Right lobe of liver (tissue), 6 donors: ENCODE measurements at regions not wholly inside any gene's neighbourhood (a gene's known extent, or its start where the extent isn't known, plus 50 kb on each side); places are given as distances from the start of the nearest gene placed in this dataset.

Experiments used
- ATAC-seq, 4 donors: fragments of 200-7000 bp; cut with Tn5 transposase; one replicate each; pipeline ENCODE4 v1.9.1; 2020; ENCODE audit warnings: mild to moderate bottlenecking in 4 of 4, moderate library complexity in 4 of 4
- DNase-seq, 3 donors: peaks; one replicate each; pipeline ENCODE4 v3.0.0-alpha.2; 2020
- H3K27ac ChIP-seq, 3 donors: fragments of 200-600 bp; one replicate each; pipeline ENCODE4 v1.8.0; 2022
- H3K27me3 ChIP-seq, 2 donors: fragments of 200-600 bp; one replicate each; pipeline ENCODE4 v1.8.0; 2022
- H3K36me3 ChIP-seq, 4 donors: fragments of 200-600 bp; sonication (generic) in 1 of 4; one replicate each; pipeline versions ENCODE4 v1.5.1 to v1.8.0; 2017 to 2022; ENCODE audit warnings: control low read depth in 1 of 4
- H3K4me1 ChIP-seq, 4 donors: fragments of 200-600 bp; sonication (generic) in 1 of 4; one replicate each; pipeline versions ENCODE4 v1.5.1 to v1.8.0; 2017 to 2022; ENCODE audit warnings: control low read depth in 1 of 4
- H3K4me3 ChIP-seq, 3 donors: fragments of 200-600 bp; one replicate each; pipeline ENCODE4 v1.8.0; 2022
- H3K9me3 ChIP-seq, 4 donors: fragments of 200-600 bp; sonication (generic) in 1 of 4; one replicate each; pipeline versions ENCODE4 v1.5.1 to v1.8.0; 2017 to 2022; ENCODE audit warnings: control low read depth in 1 of 4
- CTCF ChIP-seq, 4 donors: fragments of 200-600 bp in 3 of 4; fragments of 450-650 bp in 1 of 4; IDR thresholded peaks; one replicate each; pipeline versions ENCODE4 v1.5.1 to v1.8.0; 2016 to 2022; ENCODE audit warnings: antibody characterized with exemption in 4 of 4, mild to moderate bottlenecking in 2 of 4
- POLR2A ChIP-seq: fragments of 450-650 bp; IDR thresholded peaks from one replicate; pipeline ENCODE4 v1.6.1; 2017; ENCODE audit warnings: antibody characterized with exemption, mild to moderate bottlenecking
- WGBS: methylation state at CpG from one replicate; pipeline ENCODE4 v1.1.6; 2018; ENCODE audit warnings: low coverage, low lambda C conversion rate; ENCODE audit not compliant: insufficient coverage; ENCODE audit errors: missing lambda C conversion rate; 5-methylcytosine and 5-hydroxymethylcytosine counted together
- intact Hi-C, 2 donors: fragments of 100-400 bp; cut with DNase I; formaldehyde crosslinking; loops; one replicate each; pipeline versions ENCODE4 v1.11.2 to v1.14.1; 2022
- donor health status: DM: no; HTN: yes; CAD: no.
- donor health status: DM: no; HTN: no; CAD: no.
- donor health status: DM: no; HTN: no; CAD: no.
- donor health status: DM: no; HTN: yes; CAD: no.
- donor health status: DM: no; HTN: yes; CAD: no.

DNA sequence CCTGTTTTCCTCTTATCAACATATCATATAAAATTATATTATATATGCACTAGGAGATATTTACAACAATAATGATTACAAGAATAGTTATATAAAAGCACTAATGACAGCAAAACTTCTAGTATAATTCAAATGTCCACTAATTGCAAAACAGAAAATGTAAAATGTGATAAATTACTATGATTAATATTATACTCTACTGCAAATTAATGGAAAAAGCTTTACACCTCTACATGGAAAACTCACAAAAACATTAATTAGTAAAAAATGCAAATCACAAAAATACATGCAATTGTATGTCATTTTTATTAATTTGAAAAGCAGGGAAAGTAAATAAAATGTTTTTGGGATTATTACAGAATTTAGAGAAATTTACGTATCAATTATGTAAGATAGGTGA is 681.0 kb upstream of the PCDH20 start:
- Histone ChIP-seq H3K4me3 (no peak overlapping the region), H3K27ac (no peak overlapping the region), H3K4me1 (no peaks in the 10 kb centered on the region), H3K27me3 (no peaks in the 10 kb centered on the region), H3K36me3 (no peaks in the 10 kb centered on the region), H3K9me3 (no peaks in the 10 kb centered on the region)
- TF ChIP-seq POLR2A = no peak
- no peak for TF ChIP-seq CTCF (IDR thresholded peaks at IDR 0.05)
- no peak for ATAC-seq
- intact Hi-C loops = no loop called here
- DNase-seq = no peak
- WGBS = 55% methylated on average over 1 of the region's 1 CpG

DNA sequence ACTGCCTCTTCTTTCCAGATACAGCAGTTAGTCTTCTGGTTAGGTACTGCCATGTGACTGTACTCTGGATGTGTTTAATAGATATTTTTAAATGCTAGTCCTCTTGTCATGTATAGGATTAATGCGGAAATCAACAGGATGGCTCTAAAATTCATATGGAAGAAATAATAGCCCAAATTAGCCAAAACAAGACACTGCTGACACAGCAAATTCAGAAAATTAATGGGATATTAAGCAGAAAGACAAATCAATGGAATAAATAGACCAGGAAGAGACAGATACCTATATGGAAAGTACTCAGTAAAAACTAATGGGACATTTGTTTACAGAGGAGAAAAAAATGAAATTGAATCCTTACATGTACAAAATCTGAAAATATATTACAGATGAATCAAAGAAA is 679.3 kb upstream of the PCDH20 start:
- Histone ChIP-seq H3K27ac (no peak overlapping the region), H3K4me1 (no peaks in the 10 kb centered on the region), H3K4me3 (no peak overlapping the region), H3K36me3 (no peaks in the 10 kb centered on the region), H3K27me3 (no peaks in the 10 kb centered on the region), H3K9me3 (no peaks in the 10 kb centered on the region)
- no peak for ATAC-seq
- DNase-seq = no peak
- intact Hi-C loops = no loop called here
- WGBS = 50% methylated on average over 1 of the region's 1 CpG
- TF ChIP-seq POLR2A = no peak
- TF ChIP-seq CTCF (IDR thresholded peaks at IDR 0.05) = no peak

DNA sequence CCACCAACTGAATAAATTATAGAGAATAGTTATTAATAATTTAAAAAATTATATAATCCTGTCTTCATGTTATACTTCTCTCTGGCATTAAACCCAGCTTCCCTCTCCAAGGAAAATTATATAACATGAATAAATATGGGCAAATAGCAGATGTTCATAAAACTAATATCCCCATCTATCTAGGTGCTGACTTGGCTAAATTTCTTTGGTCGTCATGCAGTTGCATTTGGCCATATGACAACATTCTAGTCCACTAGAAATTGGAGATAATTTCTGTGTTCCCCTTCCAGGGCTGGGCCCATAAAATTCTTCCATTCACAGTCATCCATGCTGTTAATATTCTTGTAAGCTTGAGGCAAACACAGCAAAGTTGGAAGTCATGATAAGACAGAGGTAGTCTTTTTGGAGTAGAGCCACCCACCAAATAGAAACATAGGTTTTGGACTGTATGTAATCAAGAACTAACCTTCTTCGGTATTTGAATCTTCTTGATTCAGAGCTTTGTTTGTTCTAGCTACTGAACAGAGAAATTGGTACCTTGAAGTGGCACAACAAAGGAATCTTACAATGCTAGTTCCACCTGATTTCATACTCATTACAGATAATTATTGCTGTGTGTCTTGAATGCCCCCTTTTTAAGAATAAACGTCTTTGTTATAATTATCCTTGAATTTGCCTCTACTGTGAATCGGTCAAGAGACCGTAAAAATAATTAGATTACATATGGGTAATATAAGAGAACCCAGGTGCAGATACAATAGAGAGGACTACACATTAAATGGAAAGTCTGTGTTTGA is 678.5 kb upstream of the PCDH20 start:
- Histone ChIP-seq H3K27me3 (no peaks in the 10 kb centered on the region), H3K4me1 (no peaks in the 10 kb centered on the region), H3K4me3 (no peak overlapping the region), H3K36me3 (no peaks in the 10 kb centered on the region), H3K27ac (no peak overlapping the region), H3K9me3 (no peaks in the 10 kb centered on the region)
- 69% methylated on average over 5 of the region's 5 CpGs for WGBS
- intact Hi-C loops = no loop called here
- TF ChIP-seq POLR2A = no peak
- no peak for TF ChIP-seq CTCF (IDR thresholded peaks at IDR 0.05)
- DNase-seq (no peak), ATAC-seq (no peak)

DNA sequence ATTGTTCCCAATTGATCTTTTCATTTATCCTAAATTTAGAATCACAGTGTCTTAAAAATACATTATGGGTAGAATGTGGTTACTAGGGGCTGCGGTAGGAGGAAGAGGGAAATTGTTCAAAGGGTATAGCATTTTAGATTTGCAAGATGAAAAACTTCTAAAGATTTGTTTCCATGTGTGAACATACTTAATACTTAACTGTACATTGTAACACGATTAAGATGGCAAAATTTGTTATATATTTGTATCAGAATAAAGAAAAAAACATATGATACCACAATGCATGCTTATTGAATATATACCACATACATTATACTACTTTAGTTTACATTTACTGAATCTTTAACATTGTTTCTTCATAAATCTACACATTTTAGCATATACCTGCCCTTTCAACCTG is 677.3 kb upstream of the PCDH20 start:
- Histone ChIP-seq H3K4me1 (no peaks in the 10 kb centered on the region), H3K9me3 (no peaks in the 10 kb centered on the region), H3K4me3 (no peak overlapping the region), H3K36me3 (no peaks in the 10 kb centered on the region), H3K27ac (no peak overlapping the region), H3K27me3 (no peaks in the 10 kb centered on the region)
- ATAC-seq (no peak), DNase-seq (no peak)
- intact Hi-C loops = no loop called here
- TF ChIP-seq CTCF (IDR thresholded peaks at IDR 0.05) (no peak), POLR2A (no peak)
- 51% methylated on average over 2 of the region's 2 CpGs for WGBS
